ENCODE measurements at regions not wholly inside any gene's neighbourhood (a gene's known extent, or its start where the extent isn't known, plus 50 kb on each side); places are given as distances from the start of the nearest gene placed in this dataset.

- no peak overlapping the region for H3K4me3 Mint-ChIP-seq (ENCODE audit: low read depth)
- no peaks in the 10 kb centered on the region for H3K36me3 Mint-ChIP-seq (ENCODE audit: low read depth)
- no peaks in the 10 kb centered on the region for H3K9me3 Mint-ChIP-seq
- peaks cover 2% of the 10 kb centered on the region for H3K27me3 Mint-ChIP-seq (ENCODE audit: low read depth)
- intact Hi-C loops (cut with micrococcal nuclease), result no loop called here
- no peak overlapping the region for H3K27ac Mint-ChIP-seq
- peaks cover 3% of the 10 kb centered on the region for H3K4me1 Mint-ChIP-seq (ENCODE audit: low read depth)
- no peak for DNase-seq (ENCODE audit: low spot score)
These were observed 188.9 kb downstream of the TTC32 start for GRCh38 chr2:19712850-19713249.

- H3K9me3 Mint-ChIP-seq, result no peaks in the 10 kb centered on the region
- intact Hi-C loops (cut with micrococcal nuclease), result no loop called here
- no peak overlapping the region for H3K4me3 Mint-ChIP-seq (ENCODE audit: low read depth)
- peaks cover 3% of the 10 kb centered on the region for H3K4me1 Mint-ChIP-seq (ENCODE audit: low read depth)
- H3K27ac Mint-ChIP-seq, result no peak overlapping the region
- no peak for DNase-seq (ENCODE audit: low spot score)
- H3K36me3 Mint-ChIP-seq (ENCODE audit: low read depth), result no peaks in the 10 kb centered on the region
- peaks cover 4% of the 10 kb centered on the region for H3K27me3 Mint-ChIP-seq (ENCODE audit: low read depth)
These were observed 190.1 kb downstream of the TTC32 start for GRCh38 chr2:19711470-19712372.

- no peak for DNase-seq (ENCODE audit: low spot score)
- peaks cover 4% of the 10 kb centered on the region for H3K27me3 Mint-ChIP-seq (ENCODE audit: low read depth)
- H3K27ac Mint-ChIP-seq, result no peak overlapping the region
- no peaks in the 10 kb centered on the region for H3K36me3 Mint-ChIP-seq (ENCODE audit: low read depth)
- H3K4me1 Mint-ChIP-seq (ENCODE audit: low read depth), result peaks cover 3% of the 10 kb centered on the region
- no peak overlapping the region for H3K4me3 Mint-ChIP-seq (ENCODE audit: low read depth)
- no peaks in the 10 kb centered on the region for H3K9me3 Mint-ChIP-seq
- intact Hi-C loops (cut with micrococcal nuclease), result no loop called here
These were observed 191.6 kb downstream of the TTC32 start for GRCh38 chr2:19710230-19710629.

GRCh38 chr2:19709553-19709952 lies 192.2 kb downstream of the TTC32 start:
- intact Hi-C loops (cut with micrococcal nuclease), result no loop called here
- Mint-ChIP-seq H3K4me1 (ENCODE audit: low read depth) (peaks cover 3% of the 10 kb centered on the region), H3K4me3 (ENCODE audit: low read depth) (no peak overlapping the region), H3K27me3 (ENCODE audit: low read depth) (peaks cover 4% of the 10 kb centered on the region), H3K36me3 (ENCODE audit: low read depth) (no peaks in the 10 kb centered on the region), H3K27ac (no peak overlapping the region), H3K9me3 (no peaks in the 10 kb centered on the region)
- DNase-seq (ENCODE audit: low spot score), result no peak

- no peak for DNase-seq (ENCODE audit: low spot score)
- intact Hi-C loops (cut with micrococcal nuclease), result no loop called here
- no peak overlapping the region for H3K27ac Mint-ChIP-seq
- H3K4me3 Mint-ChIP-seq (ENCODE audit: low read depth), result no peak overlapping the region
- peaks cover 3% of the 10 kb centered on the region for H3K4me1 Mint-ChIP-seq (ENCODE audit: low read depth)
- H3K27me3 Mint-ChIP-seq (ENCODE audit: low read depth), result peaks cover 4% of the 10 kb centered on the region
- H3K9me3 Mint-ChIP-seq, result no peaks in the 10 kb centered on the region
- H3K36me3 Mint-ChIP-seq (ENCODE audit: low read depth), result no peaks in the 10 kb centered on the region
These were observed 193.0 kb downstream of the TTC32 start for GRCh38 chr2:19708776-19709175.

- Mint-ChIP-seq H3K36me3 (ENCODE audit: low read depth) (no peaks in the 10 kb centered on the region), H3K27ac (no peak overlapping the region), H3K4me3 (ENCODE audit: low read depth) (no peak overlapping the region), H3K27me3 (ENCODE audit: low read depth) (peaks cover 2% of the 10 kb centered on the region), H3K9me3 (no peaks in the 10 kb centered on the region), H3K4me1 (ENCODE audit: low read depth) (peaks cover under 1% of the 10 kb centered on the region)
- DNase-seq (ENCODE audit: low spot score), result no peak
- intact Hi-C loops (cut with micrococcal nuclease), result no loop called here
These were observed 195.5 kb downstream of the TTC32 start for GRCh38 chr2:19706332-19706731.

GRCh38 chr2:19702267-19702666 lies 199.5 kb downstream of the TTC32 start:
- Mint-ChIP-seq H3K27me3 (ENCODE audit: low read depth) (peaks cover 2% of the 10 kb centered on the region), H3K36me3 (ENCODE audit: low read depth) (no peaks in the 10 kb centered on the region), H3K4me3 (ENCODE audit: low read depth) (no peak overlapping the region), H3K4me1 (ENCODE audit: low read depth) (no peaks in the 10 kb centered on the region), H3K27ac (no peak overlapping the region), H3K9me3 (no peaks in the 10 kb centered on the region)
- DNase-seq (ENCODE audit: low spot score), result no peak
- intact Hi-C loops (cut with micrococcal nuclease), result no loop called here

GRCh38 chr2:19700861-19701585 lies 200.8 kb downstream of the TTC32 start:
- Mint-ChIP-seq H3K27ac (no peak overlapping the region), H3K9me3 (no peaks in the 10 kb centered on the region), H3K4me1 (ENCODE audit: low read depth) (no peaks in the 10 kb centered on the region), H3K4me3 (ENCODE audit: low read depth) (no peak overlapping the region), H3K27me3 (ENCODE audit: low read depth) (no peaks in the 10 kb centered on the region), H3K36me3 (ENCODE audit: low read depth) (no peaks in the 10 kb centered on the region)
- intact Hi-C loops (cut with micrococcal nuclease), result no loop called here
- no peak for DNase-seq (ENCODE audit: low spot score)

GRCh38 chr2:19697131-19697530 lies 204.7 kb downstream of the TTC32 start:
- Mint-ChIP-seq H3K4me1 (ENCODE audit: low read depth) (no peaks in the 10 kb centered on the region), H3K27me3 (ENCODE audit: low read depth) (no peaks in the 10 kb centered on the region), H3K36me3 (ENCODE audit: low read depth) (no peaks in the 10 kb centered on the region), H3K27ac (no peak overlapping the region), H3K9me3 (no peaks in the 10 kb centered on the region), H3K4me3 (ENCODE audit: low read depth) (no peak overlapping the region)
- DNase-seq (ENCODE audit: low spot score), result no peak
- intact Hi-C loops (cut with micrococcal nuclease), result no loop called here

- no peak overlapping the region for H3K4me3 Mint-ChIP-seq (ENCODE audit: low read depth)
These were observed 206.1 kb downstream of the TTC32 start for GRCh38 chr2:19695706-19696105.

GRCh38 chr2:19691892-19692291 lies 209.9 kb downstream of the TTC32 start:
- Mint-ChIP-seq H3K9me3 (no peaks in the 10 kb centered on the region), H3K27me3 (ENCODE audit: low read depth) (no peaks in the 10 kb centered on the region), H3K36me3 (ENCODE audit: low read depth) (no peaks in the 10 kb centered on the region), H3K4me1 (ENCODE audit: low read depth) (no peaks in the 10 kb centered on the region), H3K4me3 (ENCODE audit: low read depth) (no peak overlapping the region), H3K27ac (no peak overlapping the region)
- no peak for DNase-seq (ENCODE audit: low spot score)
- intact Hi-C loops (cut with micrococcal nuclease), result no loop called here

More at GRCh38 chr2:19695706-19696105, 206.1 kb downstream of the TTC32 start:
- intact Hi-C loops (cut with micrococcal nuclease), result no loop called here
- Mint-ChIP-seq H3K9me3 (no peaks in the 10 kb centered on the region), H3K27ac (no peak overlapping the region), H3K4me1 (ENCODE audit: low read depth) (no peaks in the 10 kb centered on the region), H3K27me3 (ENCODE audit: low read depth) (no peaks in the 10 kb centered on the region), H3K36me3 (ENCODE audit: low read depth) (no peaks in the 10 kb centered on the region)
- DNase-seq (ENCODE audit: low spot score), result no peak

GRCh38 chr2:19690429-19690828 lies 211.4 kb downstream of the TTC32 start:
- Mint-ChIP-seq H3K4me1 (ENCODE audit: low read depth) (no peaks in the 10 kb centered on the region), H3K36me3 (ENCODE audit: low read depth) (no peaks in the 10 kb centered on the region), H3K27ac (no peak overlapping the region), H3K4me3 (ENCODE audit: low read depth) (no peak overlapping the region), H3K9me3 (no peaks in the 10 kb centered on the region), H3K27me3 (ENCODE audit: low read depth) (no peaks in the 10 kb centered on the region)
- intact Hi-C loops (cut with micrococcal nuclease), result no loop called here
- no peak for DNase-seq (ENCODE audit: low spot score)

- Mint-ChIP-seq H3K27me3 (ENCODE audit: low read depth) (no peaks in the 10 kb centered on the region), H3K36me3 (ENCODE audit: low read depth) (no peaks in the 10 kb centered on the region), H3K9me3 (no peaks in the 10 kb centered on the region), H3K4me3 (ENCODE audit: low read depth) (no peak overlapping the region), H3K4me1 (ENCODE audit: low read depth) (no peaks in the 10 kb centered on the region), H3K27ac (no peak overlapping the region)
- intact Hi-C loops (cut with micrococcal nuclease), result no loop called here
- DNase-seq (ENCODE audit: low spot score), result no peak
These were observed 212.1 kb downstream of the TTC32 start for GRCh38 chr2:19689646-19690168.

Measured in activated T-helper 2 cell treated with anti-CD3 and anti-CD28 coated beads, Interferon-gamma antibody, Interleukin-2, Interleukin-4, amounts not matched to agents 10 μg/mL and 5 μg/mL and 100 μg/mL, durations not matched to agents 14 hours and 24 hours and 36 hours (primary cell).